Calu3 (cell line): ENCODE measurements at regions not wholly inside any gene's neighbourhood (a gene's known extent, or its start where the extent isn't known, plus 50 kb on each side); places are given as distances from the start of the nearest gene placed in this dataset.
"Not testable (repeated sequence)": the region's sequence is repeated elsewhere in the genome, so short reads cannot be mapped to it uniquely, and the experiment has no call there.

Experiments
- BruUV-seq: library from RNA; stranded (reverse); fragments of 400-500 nt; replicated peaks from 2 replicates; lab custom pipeline; 2021; lab: Mats Ljungman, UMichigan
- CTCF ChIA-PET: fragments of 300-600 bp; sonication (Branson Sonifier 250); formaldehyde crosslinking; loops from one replicate; lab custom pipeline; 2022; ENCODE audit warnings: antibody characterized with exemption; lab: Charles Lee
- DNase-seq: peaks from one replicate; pipeline ENCODE4 v3.0.0; 2022
- H3K27ac Mint-ChIP-seq: one replicate; pipeline ENCODE4 v1.8.0; 2022; ENCODE audit warnings: mixed read lengths; ENCODE audit not compliant: unreplicated experiment
- H3K27me3 Mint-ChIP-seq: one replicate; pipeline ENCODE4 v1.8.0; 2022; ENCODE audit warnings: mixed read lengths; ENCODE audit not compliant: unreplicated experiment
- H3K36me3 Mint-ChIP-seq: one replicate; pipeline ENCODE4 v1.8.0; 2022; ENCODE audit warnings: mild to moderate bottlenecking, moderate library complexity, mixed read lengths; ENCODE audit not compliant: insufficient read depth, unreplicated experiment
- H3K4me1 Mint-ChIP-seq: one replicate; pipeline ENCODE4 v1.8.0; 2022; ENCODE audit warnings: mild to moderate bottlenecking, low read depth, mixed read lengths; ENCODE audit not compliant: unreplicated experiment
- H3K4me3 Mint-ChIP-seq: one replicate; pipeline ENCODE4 v1.8.0; 2022; ENCODE audit warnings: mild to moderate bottlenecking, low read depth, moderate library complexity, mixed read lengths; ENCODE audit not compliant: unreplicated experiment
- H3K9me3 Mint-ChIP-seq: one replicate; pipeline ENCODE4 v1.8.0; 2022; ENCODE audit warnings: low read depth, mixed read lengths; ENCODE audit not compliant: unreplicated experiment
- CTCF ChIP-seq: fragments of 200-600 bp; IDR thresholded peaks from one replicate; pipeline ENCODE4 v1.8.0; 2022; ENCODE audit warnings: antibody characterized with exemption; ENCODE audit not compliant: unreplicated experiment
- intact Hi-C: fragments of 100-400 bp; cut with micrococcal nuclease; formaldehyde crosslinking; loops from one replicate; pipeline ENCODE4 v1.10.0; 2022; ENCODE audit not compliant: unreplicated experiment

GRCh38 chr13:82467626-82468025 lies 1414.6 kb downstream of the SLITRK1 start:
- no peak for DNase-seq
- Mint-ChIP-seq H3K4me1 (no peaks in the 10 kb centered on the region), H3K9me3 (no peaks in the 10 kb centered on the region), H3K27me3 (no peaks in the 10 kb centered on the region), H3K27ac (no peak overlapping the region), H3K4me3 (no peak overlapping the region), H3K36me3 (no peaks in the 10 kb centered on the region)
- intact Hi-C loops = no loop called here
- no TSS peak for BruUV-seq
- TF ChIP-seq CTCF = no peak
- CTCF ChIA-PET = no interaction called here

- H3K4me1 Mint-ChIP-seq, BruUV-seq, DNase-seq, H3K4me3 Mint-ChIP-seq, H3K36me3 Mint-ChIP-seq, CTCF ChIA-PET, intact Hi-C loops, H3K9me3 Mint-ChIP-seq, H3K27me3 Mint-ChIP-seq, H3K27ac Mint-ChIP-seq: not testable (repeated sequence)
Observed at GRCh38 chr13:82459575-82459974, 1422.7 kb downstream of the SLITRK1 start.

GRCh38 chr13:82458169-82458568 lies 1424.1 kb downstream of the SLITRK1 start:
- Mint-ChIP-seq H3K36me3 (no peaks in the 10 kb centered on the region), H3K4me3 (no peak overlapping the region), H3K4me1 (no peaks in the 10 kb centered on the region), H3K27ac (no peak overlapping the region), H3K27me3 (no peaks in the 10 kb centered on the region), H3K9me3 (no peaks in the 10 kb centered on the region)
- intact Hi-C loops = no loop called here
- no peak for TF ChIP-seq CTCF
- CTCF ChIA-PET = no interaction called here
- no TSS peak for BruUV-seq
- no peak for DNase-seq

DNA sequence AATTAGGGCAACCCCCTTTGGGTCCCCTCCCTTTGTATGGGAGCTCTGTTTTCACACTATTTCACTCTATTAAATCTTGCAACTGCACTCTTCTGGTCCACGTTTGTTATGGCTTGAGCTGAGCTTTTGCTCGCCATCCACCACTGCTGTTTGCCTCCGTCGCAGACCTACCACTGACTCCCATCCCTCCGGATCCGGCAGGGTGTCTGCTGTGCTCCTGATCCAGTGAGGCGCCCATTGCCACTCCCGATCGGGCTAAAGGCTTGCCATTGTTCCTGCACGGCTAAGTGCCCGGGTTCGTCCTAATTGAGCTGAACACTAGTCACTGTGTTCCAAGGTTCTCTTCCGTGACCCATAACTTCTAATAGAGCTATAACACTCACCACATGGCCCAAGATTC lies 1424.7 kb downstream of the SLITRK1 start:
- H3K27ac Mint-ChIP-seq, BruUV-seq, CTCF ChIA-PET, H3K36me3 Mint-ChIP-seq, H3K4me1 Mint-ChIP-seq, H3K27me3 Mint-ChIP-seq, H3K4me3 Mint-ChIP-seq, DNase-seq, intact Hi-C loops, H3K9me3 Mint-ChIP-seq: not testable (repeated sequence)

DNA sequence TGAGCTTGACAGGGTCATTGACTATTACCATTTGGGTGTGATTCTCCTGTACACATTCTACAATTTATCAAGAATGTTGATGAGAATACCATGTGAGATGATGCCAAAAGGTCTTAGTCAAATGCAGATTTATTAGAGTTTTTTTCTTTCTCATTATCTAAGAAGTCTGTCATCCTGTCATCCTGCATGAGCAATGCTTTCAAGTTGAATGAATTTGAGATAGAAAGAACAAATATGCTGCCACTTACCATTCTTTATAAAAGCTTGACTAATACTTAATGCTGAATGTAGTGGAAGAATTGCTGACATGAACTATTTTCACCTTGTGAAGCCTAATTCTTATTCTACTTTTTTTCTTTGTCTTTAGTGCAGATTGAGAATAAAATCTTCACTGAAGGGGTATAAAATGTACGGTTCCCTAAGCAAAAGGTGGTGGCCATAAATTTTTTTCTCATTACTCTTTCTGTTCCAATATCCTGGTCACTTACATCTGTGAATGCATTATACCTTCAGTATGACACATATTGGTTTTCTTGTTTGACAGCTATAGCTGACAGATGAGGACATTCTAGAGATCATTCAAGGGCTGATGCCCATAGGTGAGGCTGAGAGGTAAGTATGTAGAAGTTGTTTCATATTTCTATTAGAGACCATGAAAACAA lies 1434.7 kb downstream of the SLITRK1 start:
- Mint-ChIP-seq H3K36me3 (no peaks in the 10 kb centered on the region), H3K27ac (no peak overlapping the region), H3K9me3 (no peaks in the 10 kb centered on the region), H3K4me3 (no peak overlapping the region), H3K4me1 (no peaks in the 10 kb centered on the region), H3K27me3 (no peaks in the 10 kb centered on the region)
- no peak for TF ChIP-seq CTCF
- intact Hi-C loops = no loop called here
- no peak for DNase-seq
- BruUV-seq = no TSS peak
- CTCF ChIA-PET = no interaction called here
